HG02678 (cell line): ENCODE measurements at regions not wholly inside any gene's neighbourhood (a gene's known extent, or its start where the extent isn't known, plus 50 kb on each side); places are given as distances from the start of the nearest gene placed in this dataset.
"Not testable (repeated sequence)": the region's sequence is repeated elsewhere in the genome, so short reads cannot be mapped to it uniquely, and the experiment has no call there.

ENCODE experiments used
- ATAC-seq: cut with Tn5 transposase; IDR thresholded peaks from one replicate; pipeline ENCODE4 v1.9.1; 2021; ENCODE audit warnings: mild to moderate bottlenecking, moderate library complexity; ENCODE audit not compliant: unreplicated experiment

DNA sequence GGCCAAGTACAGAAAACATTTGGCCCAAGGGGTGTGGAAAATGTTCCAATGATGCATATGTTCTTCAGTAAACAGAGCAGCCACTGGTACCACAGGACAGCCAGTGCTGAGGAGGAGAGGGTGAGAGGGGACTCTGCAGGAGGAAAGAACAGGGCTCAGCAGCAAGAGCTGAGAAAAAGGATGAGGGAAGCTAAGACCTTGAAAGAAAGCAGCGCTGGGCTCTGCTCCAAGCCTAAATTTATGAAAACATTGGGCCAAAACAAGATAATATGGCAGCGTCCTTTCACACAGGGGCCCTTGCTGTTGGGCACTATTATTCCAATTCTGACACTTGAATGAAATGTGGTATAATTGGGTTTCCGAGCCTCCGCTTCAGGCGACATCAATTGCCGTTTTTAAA, 939.0 kb upstream of the FANCL start:
- ATAC-seq: no peak

DNA sequence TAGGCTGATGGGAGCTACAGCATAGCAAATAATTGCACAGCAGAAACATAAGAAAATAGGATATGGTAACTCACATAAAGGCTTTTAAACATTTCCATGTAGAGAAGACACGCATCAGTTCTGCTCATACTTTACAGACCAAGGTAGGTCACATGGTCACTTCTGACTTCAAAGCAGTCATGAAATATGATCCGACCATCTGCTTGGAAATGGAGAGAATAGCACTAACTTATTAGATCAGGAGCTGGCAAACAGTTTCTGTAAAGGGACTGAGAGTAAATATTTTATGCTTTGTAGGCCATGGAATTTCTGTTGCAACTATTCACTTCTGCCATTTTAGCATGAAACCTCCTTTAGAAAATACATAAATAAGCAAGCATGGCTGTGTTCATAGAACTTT, 936.6 kb upstream of the FANCL start:
- no peak for ATAC-seq

DNA sequence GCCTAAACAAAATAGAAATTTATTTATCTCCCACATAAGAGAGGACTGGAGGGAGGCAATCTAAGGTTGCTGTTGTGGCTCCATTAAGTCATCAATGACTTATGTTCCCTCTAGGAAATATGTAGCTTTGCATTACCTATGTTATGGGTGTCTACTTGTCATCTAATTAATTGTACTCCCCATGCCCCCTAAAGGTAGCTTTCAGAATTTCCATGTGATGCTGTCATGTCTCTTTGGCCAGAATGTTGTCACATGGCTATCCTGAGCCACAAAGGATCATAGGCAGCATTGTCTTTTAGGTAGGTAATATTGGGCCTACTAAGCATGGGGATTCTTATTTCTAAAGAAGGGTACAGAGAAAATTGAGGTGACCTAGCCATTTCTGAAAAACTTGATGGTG, 935.6 kb upstream of the FANCL start:
- ATAC-seq: peak; percentile 45

DNA sequence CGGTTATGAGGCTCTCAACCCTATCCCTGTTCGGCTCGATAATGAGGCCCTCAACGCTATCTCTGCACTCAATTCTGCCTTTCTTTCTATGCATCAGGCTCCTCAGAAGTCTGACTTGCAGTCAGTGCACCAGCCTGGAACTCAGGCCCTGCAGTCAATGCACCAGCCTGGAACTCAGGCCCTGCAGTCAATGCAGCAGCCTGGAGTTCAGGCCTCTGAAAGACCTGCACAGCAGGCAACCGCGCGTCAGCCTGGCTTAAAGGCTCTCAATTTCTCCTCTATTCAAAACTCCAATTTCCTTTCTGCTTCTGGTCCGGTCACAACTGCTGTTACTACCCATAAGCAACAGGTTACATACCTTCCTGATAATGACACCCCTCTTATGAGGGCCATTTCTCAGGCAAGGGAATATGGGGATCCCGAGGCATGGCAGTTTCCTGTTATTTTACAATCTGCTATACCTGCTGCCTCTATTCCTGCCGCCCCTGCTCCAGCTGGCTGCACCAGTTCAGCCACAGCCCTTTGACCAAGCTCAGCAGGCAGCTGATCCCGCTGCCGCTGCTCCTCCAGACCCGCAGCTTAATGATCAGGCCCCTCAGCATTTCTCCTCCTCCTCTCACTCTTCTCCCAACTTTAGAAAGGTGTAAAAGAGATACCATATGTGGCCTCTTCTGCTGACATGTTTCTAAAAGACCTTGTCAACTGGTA, 933.6 kb upstream of the FANCL start:
- ATAC-seq: no peak

DNA sequence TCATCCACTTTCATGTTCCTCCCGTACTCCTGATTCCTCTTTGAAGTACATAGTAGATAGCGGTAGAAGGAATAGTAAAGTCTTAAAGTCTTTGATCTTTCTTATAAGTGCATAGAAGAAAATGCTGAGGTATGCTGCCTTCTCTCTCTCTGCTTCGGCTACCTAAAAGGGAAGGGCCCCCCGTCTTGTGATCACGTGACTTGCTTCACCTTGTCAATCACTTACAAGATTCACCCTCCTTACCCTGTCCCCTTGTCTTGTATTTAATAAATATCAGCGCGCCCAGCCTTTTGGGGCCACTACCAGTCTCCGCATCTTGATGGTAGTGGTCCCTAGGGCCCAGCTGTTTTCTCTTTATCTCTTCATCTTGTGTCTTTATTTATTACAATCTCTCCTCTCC, 932.2 kb upstream of the FANCL start:
- ATAC-seq: no peak

DNA sequence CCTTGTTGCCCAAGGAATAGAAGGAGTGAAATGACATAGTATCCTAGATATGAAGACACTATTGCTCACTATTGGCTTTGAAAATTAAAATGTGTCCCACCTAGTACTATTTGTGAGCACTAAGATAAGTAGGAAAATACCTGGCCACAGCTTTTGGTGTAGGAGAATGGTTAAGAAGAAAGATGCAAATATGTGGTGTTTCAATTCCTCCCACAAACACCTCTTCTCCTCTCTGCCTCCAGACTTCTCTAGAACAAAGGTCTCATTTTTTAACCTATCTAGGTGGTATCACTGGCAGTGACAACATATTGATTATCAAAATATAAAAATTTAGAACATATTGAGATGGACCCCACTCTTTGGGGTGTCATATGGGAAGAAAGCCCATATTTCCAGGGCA, 929.9 kb upstream of the FANCL start:
- peak; percentile 66 for ATAC-seq

DNA sequence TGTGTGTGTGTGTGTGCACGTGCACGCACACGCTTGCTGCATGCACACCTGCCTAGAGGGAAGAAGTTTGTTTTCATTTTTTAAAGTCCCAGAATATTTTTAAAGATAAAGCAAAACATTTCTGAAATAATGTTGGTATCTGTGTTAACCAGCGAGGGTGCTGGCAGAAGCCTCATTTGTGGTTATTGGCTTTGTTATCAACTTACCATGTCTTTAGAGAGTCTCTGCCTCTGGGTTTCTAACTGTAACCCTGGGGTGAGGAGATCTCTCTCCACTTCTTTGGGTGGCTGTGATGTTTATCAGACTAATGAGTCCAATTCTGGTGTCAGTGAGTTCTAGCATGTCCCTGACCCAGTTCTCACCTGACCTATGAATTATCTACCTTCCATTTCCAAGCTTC, 927.6 kb upstream of the FANCL start:
- no peak for ATAC-seq

DNA sequence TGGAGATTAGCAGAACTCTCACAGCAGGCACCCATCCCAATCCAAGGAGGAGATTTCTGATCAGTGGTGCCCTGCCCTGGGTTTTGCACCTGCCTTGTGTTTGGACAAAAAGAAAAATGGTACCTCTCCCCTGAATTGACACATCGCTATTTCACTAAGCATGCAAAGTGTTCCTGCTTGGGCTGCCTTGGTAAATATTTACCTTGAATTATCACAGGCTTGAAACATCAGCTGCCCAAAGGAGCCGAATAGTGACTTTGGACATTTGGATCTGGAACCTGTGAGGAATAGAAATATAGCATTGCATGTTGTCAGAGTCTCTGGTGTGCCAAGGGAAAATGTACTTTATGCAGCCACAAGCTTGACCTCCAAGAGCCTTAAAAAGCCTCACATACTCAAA, 926.4 kb upstream of the FANCL start:
- ATAC-seq: no peak

DNA sequence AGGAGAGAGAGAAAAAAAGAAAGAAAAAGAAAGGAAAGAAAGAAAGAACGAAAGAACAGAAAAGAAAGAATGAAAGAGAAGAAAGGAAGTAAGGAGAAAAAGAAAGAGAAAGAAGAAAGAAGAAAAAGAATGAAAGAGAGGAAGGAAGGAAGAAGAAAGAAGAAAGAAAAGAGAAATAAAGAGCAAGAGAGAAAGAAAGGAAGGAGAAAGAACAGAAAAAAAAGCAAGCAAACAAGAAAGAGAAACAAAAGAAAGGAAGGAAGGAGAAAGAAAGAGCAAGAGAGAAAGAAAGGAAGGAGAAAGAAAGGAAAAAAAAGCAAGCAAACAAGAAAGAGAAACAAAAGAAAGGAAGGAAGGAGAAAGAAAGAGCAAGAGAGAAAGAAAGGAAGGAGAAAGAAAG, 916.8 kb upstream of the FANCL start:
- not testable (repeated sequence) for ATAC-seq

DNA sequence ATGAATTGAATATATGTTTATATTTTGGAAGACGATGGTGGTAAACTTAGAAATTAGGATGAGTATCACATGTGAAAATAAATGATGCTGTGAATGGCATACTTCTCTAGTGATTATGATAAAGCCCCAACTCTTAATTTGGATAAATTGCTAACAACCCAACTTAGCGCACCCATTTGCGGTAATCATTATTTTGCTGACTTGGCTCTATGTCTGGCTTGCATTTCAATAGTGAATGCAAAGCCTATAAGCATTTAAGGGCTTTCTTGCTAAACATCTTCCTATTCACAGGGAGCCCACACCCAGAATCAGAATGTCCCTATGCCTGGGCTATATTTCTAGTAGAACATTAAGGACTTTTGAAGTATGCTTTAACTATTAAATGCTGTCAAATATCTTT, 910.7 kb upstream of the FANCL start:
- no peak for ATAC-seq

DNA sequence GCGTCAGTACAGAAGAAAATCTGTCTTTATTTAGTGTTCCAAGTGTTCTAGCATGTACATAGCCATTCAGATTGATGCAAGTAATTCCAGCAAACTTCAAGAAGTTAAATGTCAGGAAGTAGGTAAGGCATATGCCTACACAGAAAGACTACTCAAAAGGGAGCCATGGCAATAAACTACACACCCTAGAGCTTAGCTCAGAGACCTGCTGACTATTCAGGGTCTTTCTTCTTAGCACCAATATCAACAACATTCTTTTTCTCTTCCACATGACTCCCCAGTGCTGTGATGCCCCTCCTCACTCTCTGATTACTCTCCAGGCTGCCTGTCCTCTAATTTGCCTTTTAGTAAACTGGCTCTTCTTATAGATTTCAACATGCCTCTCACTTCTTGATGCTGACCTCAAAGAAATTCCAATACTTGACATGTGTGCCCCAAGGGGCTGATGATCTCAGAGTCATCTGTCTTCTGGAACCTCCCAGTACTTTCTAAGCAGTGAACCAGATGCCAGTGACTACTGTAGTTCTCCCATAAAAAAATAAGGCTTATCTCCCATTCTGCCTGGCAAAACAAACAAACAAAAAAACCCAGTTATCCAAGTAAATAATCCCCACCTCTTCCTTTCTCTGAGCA, 909.2 kb upstream of the FANCL start:
- no peak for ATAC-seq

DNA sequence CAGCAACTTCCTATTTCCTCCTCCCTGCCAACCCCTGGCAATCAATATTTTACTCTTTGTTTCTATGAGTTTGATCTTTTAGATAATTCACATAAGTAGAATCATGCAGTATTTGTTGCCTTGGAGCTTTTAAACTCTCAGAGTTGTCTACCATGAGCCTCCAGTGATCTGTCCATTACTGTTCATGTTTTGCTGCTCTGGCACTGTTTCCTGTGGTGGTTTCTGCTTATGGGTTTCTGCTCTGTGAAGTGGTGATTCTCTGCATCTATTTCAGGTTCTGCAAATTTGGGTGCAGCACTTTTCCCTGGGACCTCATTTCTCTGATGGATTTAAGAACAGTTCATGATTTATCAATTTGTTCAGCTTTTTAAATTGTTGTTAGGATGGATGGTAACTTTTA, 908.1 kb upstream of the FANCL start:
- ATAC-seq: no peak

DNA sequence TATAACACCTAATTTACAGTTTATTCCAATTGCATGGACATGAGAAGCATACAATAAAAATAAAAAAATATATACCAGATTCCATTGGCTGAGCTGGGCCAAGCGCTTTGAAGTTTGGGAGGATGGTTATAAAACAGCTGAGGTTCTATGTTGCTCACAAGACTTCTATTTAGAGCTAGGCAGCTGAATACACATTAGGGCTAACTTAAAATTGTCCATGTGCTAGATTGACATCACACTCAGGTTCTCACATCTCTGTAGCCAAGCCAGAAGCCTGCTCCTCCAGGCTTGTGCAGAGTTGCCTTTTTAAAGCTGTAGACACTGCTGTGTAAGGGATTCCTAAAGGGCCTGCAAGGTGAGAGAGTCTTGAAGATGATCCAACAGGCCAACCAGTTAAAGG, 871.1 kb upstream of the FANCL start:
- ATAC-seq: no peak

DNA sequence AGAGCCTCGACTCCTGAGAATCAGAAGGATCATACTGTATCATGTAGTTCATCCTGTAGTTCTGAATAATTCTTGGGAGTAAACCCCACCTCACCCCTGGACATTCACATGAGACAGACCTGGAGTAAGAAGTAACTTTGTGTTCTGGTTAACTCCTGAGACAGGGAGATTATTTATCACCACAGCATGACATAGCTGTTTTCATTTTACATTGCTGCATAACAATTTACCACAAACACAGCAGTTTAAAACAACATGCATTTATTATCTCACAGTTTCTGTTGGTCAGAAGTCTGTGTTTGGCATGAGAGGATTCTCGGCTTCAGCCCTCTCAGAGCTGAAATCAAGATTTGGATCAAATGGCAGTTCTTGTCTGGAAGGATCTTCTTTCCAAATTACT, 855.8 kb upstream of the FANCL start:
- ATAC-seq: no peak

DNA sequence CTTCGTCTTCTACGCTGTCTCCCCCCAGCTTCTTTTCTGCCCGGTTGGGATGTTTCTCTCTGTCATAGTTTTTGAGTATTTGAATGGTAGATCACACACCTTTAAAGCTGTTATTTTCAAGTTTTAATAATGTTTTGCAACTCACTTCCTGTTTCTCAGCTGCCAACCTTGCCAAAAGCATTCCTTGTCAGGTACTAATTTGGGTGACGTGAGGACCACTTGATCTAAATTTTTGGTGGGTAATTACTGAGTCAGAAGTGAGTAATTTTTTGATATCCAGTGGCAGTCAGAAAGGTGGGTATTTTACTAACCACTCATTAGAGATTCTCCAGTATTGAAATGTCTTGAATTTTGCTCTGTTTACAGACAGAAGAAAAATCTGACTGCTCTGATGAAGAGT, 852.4 kb upstream of the FANCL start:
- no peak for ATAC-seq

DNA sequence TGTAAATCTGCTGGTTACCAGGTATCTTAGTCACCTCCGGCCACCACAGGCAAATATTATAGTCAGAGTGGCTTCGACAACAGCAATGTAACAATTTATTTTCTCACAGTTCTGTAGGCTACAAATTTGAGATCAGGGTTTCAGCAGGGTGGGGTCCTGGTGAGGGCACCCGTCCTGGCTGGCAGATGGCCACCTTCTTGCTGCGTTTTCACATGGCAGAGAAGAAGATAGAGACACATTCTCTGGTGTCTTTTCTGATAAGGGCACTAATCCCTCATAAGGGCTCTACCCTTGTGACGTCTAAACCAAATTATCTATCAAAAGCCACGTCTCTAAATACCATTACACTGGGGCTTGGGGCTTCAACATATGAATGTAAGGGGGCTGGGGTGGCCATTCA, 843.2 kb upstream of the FANCL start:
- no peak for ATAC-seq

DNA sequence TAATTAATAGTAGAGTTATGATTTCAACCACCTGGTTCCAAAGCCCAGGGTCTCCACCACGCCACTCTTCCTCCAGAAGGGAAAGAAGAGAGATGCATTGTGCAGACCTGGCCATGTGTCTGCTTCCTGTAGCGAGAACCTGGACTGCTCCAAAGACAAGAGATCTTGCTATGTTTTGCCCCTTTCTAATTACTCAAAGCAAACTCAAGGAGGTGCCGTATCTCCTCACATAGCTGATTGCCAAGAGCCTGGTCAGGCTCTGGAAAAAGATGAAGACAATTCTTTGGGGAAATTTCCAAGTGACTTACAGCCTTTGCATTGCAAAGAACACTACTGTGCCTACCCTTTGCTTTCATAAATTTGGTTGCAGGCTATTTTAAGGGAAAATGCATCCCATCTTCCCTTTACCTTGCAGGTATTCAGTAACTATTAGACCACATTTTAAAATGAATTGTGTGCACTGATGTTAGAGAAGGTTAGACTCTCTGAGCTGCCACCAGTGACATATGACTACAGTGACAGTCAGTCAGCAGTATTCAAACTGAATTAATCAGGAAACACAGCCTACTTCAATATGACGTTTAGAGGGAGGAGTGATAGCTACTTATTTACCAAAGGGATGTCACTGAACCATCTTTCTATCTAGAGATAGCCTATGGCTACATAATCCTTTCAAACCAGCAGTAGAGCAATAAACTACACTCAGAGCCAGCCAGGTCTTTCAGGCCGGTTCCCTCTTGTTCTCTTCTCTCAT, 842.1 kb upstream of the FANCL start:
- no peak for ATAC-seq

DNA sequence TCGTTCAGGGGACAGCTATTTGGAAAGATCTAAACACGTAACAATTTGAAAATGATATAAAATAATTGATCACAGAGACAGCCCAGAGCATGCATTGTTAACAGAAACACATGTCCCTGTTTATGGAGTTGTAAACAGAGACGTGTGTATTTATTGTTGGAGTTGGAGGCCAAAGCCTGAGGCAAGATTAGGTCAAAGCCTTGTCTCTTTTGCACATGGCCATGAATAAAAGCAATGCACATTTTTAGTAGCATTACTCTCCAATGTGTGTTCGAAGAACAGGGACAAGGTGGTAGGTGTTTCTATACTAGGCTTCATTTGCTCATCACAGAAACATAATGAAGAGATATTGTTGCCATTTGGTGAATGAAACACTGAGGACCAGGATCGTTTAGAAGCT, 841.5 kb upstream of the FANCL start:
- ATAC-seq: no peak

DNA sequence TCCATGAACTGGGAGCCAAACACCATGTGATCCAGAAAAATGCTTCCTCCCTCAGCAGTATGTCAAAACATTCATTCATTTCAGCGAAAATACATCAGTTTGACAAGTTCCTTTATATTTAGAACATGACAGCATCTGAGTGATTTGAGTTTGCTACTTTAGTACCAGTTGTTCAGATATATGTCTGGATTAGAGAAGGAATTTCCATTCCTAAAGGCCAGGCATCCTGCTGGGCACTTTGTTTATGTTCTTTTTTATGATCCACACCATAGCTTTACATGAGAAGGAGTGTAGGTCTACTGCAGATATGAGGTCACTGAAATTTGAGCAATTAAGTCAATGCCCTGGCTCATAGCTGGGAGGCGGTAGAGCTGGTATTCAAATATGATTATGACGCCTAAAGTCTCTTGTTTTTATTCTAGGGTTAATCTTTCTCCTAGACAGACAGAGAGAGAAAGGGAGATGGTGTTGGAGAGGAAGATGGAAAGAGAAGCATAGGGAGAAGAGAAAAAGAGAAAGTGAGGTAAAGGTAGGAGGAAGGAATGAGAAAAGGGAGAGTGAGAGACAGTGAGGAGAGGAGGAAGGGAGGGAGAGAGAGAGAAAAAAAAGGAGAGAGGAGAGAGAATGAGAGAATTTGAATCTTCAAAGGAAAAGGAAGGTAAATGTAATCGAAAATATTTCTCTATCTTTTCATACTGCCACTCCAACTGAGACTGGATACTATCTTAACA, 839.5 kb upstream of the FANCL start:
- no peak for ATAC-seq

DNA sequence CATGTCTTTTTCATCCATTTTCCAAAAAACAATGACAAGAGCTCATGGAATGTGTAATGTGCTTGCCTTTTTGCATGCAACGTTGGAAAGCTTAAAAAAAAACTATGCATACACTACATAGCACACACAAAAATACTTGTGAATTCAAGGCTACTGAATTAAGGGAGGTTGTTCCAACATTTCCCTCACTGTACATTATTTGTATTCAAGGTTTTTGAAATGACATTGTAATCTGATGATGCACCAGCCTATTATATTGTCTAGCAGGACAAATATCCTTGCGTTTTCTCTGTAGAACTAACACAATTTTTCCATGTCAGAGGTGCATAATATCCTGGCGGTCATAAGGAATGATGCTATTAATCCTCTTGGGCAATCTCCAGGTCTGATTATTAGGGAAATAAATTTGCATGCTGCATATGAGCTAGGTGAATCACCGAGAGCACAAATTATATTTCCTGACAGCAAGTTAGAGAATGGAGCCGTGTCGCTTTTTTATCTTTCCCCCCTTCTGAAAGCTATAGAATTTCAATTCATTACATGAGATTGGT, 836.9 kb upstream of the FANCL start:
- ATAC-seq: no peak

DNA sequence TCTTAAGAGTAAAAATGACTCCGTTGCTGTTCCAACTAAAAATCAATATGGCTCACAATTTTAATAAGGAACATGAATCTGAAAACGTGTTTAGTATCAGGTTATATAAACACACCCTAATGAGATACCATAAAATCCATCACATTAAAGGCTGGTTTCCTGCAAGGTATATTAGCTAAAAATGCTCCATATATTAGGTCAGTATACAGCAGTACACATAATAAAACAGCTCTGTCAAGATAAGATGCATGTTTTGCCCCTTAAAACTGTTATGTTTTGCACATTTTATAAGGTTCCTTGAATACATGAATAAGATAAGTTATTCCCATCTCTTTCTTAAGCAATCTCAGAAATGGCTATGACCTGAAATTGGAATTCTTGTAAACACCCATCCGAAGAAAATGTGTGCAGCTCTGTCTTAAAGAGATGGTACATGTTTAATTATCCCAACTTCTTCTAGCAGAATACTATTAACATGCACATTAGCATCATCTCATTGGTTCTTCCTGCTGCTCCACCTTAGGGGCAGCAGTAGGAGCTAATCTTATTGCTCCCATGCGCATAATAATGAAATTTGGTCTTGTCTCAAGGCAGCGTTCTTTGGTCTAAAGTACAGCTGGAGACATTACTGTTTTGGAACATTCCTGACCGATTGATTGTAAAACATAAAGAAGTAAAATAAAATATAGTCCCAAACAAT, 836.1 kb upstream of the FANCL start:
- ATAC-seq: no peak
